ENCODE measurements at regions not wholly inside any gene's neighbourhood (a gene's known extent, or its start where the extent isn't known, plus 50 kb on each side); places are given as distances from the start of the nearest gene placed in this dataset.

- TF ChIP-seq, protein P1, sequence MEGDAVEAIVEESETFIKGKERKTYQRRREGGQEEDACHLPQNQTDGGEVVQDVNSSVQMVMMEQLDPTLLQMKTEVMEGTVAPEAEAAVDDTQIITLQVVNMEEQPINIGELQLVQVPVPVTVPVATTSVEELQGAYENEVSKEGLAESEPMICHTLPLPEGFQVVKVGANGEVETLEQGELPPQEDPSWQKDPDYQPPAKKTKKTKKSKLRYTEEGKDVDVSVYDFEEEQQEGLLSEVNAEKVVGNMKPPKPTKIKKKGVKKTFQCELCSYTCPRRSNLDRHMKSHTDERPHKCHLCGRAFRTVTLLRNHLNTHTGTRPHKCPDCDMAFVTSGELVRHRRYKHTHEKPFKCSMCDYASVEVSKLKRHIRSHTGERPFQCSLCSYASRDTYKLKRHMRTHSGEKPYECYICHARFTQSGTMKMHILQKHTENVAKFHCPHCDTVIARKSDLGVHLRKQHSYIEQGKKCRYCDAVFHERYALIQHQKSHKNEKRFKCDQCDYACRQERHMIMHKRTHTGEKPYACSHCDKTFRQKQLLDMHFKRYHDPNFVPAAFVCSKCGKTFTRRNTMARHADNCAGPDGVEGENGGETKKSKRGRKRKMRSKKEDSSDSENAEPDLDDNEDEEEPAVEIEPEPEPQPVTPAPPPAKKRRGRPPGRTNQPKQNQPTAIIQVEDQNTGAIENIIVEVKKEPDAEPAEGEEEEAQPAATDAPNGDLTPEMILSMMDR (IDR thresholded peaks at IDR 0.05): no peak
- no peak overlapping the region for H3K27ac ChIP-seq
- H3K9me3 ChIP-seq: no peaks in the 10 kb centered on the region
- WGBS: 93% methylated on average over 1 of the region's 1 CpG
- H3K4me3 ChIP-seq: no peak overlapping the region
- no peak for DNase-seq (ENCODE audit: low spot score)
- H3K4me1 ChIP-seq (replicated peaks): no peaks in the 10 kb centered on the region
- no peaks in the 10 kb centered on the region for H3K27me3 ChIP-seq (replicated peaks; ENCODE audit: insufficient read depth)
- intact Hi-C loops (cut with DNase I): no loop called here
- H3K36me3 ChIP-seq: no peaks in the 10 kb centered on the region
Measured at GRCh38 chr9:115543511-115543910, 425.6 kb upstream of the TNC start.

GRCh38 chr9:115548609-115549260 lies 430.8 kb upstream of the TNC start:
- no peaks in the 10 kb centered on the region for H3K4me1 ChIP-seq (replicated peaks)
- TF ChIP-seq, protein P1 (IDR thresholded peaks at IDR 0.05): no peak
- TF ChIP-seq POLR2AphosphoS5 (IDR thresholded peaks at IDR 0.05) (no peak), POLR2A (IDR thresholded peaks at IDR 0.05) (no peak)
- DNase-seq (ENCODE audit: low spot score): no peak
- no peak overlapping the region for H3K4me3 ChIP-seq
- no peaks in the 10 kb centered on the region for H3K9me3 ChIP-seq
- WGBS: 46% methylated on average over 2 of the region's 2 CpGs
- intact Hi-C loops (cut with DNase I): no loop called here
- no peak overlapping the region for H3K27ac ChIP-seq
- H3K36me3 ChIP-seq: no peaks in the 10 kb centered on the region
- no peaks in the 10 kb centered on the region for H3K27me3 ChIP-seq (replicated peaks; ENCODE audit: insufficient read depth)

DNA sequence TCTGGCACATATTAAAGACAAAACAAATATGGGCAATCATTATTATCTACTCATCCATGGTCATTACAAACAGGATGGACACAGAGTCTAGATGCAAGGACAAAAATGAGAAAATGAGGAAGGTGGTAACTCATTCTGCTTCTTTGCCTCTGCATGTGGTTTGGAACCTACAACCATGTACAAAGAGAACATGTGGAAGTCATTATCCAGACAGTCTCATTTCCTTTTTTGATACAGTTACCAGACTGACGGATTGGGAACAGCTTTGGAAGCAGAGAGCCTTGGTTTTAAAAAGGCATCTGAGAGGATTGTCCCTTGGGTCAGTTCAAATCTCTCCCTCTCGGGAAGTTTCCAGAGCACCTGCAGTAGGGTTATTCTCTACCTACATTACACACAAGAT lies 433.4 kb upstream of the TNC start:
- Histone ChIP-seq H3K4me3 (no peak overlapping the region), H3K27me3 (replicated peaks; ENCODE audit: insufficient read depth) (no peaks in the 10 kb centered on the region), H3K4me1 (replicated peaks) (no peaks in the 10 kb centered on the region), H3K27ac (no peak overlapping the region), H3K9me3 (no peaks in the 10 kb centered on the region), H3K36me3 (no peaks in the 10 kb centered on the region)
- 49% methylated on average over 2 of the region's 2 CpGs for WGBS
- no peak for TF ChIP-seq POLR2A (IDR thresholded peaks at IDR 0.05)
- TF ChIP-seq, protein P1 (IDR thresholded peaks at IDR 0.05): no peak
- no peak for TF ChIP-seq POLR2AphosphoS5 (IDR thresholded peaks at IDR 0.05)
- no peak for DNase-seq (ENCODE audit: low spot score)
- intact Hi-C loops (cut with DNase I): no loop called here

DNA sequence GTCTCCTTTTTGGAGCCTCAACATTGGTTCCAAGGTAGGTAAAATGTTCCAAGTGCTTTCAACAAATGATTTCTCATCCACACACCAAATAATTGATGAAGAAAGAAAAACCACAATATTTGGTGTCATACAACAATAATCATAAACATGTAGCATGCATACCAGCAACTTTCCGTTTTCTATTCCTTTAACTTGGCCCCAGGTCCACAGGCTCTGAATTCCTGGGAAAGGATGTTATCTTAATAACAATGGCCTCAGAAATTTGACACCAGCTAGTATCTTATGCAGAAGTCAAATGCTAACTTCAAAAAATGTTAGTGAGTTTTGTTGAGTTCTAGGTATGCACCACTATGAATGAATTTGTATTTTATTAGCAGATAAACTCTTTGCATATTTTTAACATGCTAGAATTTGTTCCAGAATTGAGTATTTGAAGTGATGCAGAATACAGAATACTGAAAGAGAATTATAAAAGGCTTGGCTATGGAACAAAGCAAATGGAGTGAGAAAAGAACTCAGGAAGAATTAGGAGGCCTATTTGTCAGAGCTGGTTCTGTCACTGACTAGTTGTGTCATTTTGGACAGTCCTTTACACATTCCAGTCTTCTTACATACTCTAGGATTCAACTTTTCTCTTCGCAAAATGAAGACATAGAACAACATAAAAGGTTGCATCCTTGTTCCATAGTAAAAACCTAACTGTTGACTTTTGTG lies 435.3 kb upstream of the TNC start:
- TF ChIP-seq POLR2AphosphoS5 (IDR thresholded peaks at IDR 0.05) (no peak), POLR2A (IDR thresholded peaks at IDR 0.05) (no peak)
- TF ChIP-seq, protein P1 (IDR thresholded peaks at IDR 0.05): no peak
- no peaks in the 10 kb centered on the region for H3K4me1 ChIP-seq (replicated peaks)
- no peak for DNase-seq (ENCODE audit: low spot score)
- intact Hi-C loops (cut with DNase I): no loop called here
- H3K4me3 ChIP-seq: no peak overlapping the region
- H3K36me3 ChIP-seq: no peaks in the 10 kb centered on the region
- H3K9me3 ChIP-seq: peaks cover 3% of the 10 kb centered on the region
- no peaks in the 10 kb centered on the region for H3K27me3 ChIP-seq (replicated peaks; ENCODE audit: insufficient read depth)
- WGBS: 71% methylated on average over 2 of the region's 2 CpGs
- no peak overlapping the region for H3K27ac ChIP-seq

DNA sequence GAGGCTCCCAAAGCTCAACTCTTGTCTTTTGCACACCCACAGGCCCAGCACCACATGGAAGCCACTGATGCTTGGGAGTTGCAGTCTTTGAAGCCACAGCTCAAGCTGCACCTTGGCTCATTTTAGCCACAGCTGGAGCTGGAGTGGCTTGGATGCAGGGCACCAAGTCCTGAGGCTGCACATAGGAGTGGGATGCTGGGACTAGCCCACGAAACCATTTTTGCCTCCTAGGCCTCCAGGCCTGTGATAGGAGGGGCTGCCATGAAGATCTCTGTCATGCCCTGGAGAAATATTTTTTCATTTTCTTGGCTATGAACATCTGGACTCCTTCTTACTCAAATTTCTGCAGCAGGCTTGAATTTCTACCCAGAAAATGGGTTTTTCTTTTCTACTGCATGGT lies 438.5 kb upstream of the TNC start:
- TF ChIP-seq POLR2AphosphoS5 (IDR thresholded peaks at IDR 0.05) (no peak), POLR2A (IDR thresholded peaks at IDR 0.05) (no peak)
- TF ChIP-seq, protein P1 (IDR thresholded peaks at IDR 0.05): no peak
- H3K9me3 ChIP-seq: peaks cover 3% of the 10 kb centered on the region
- intact Hi-C loops (cut with DNase I): no loop called here
- no peaks in the 10 kb centered on the region for H3K36me3 ChIP-seq
- 0% methylated on average over 1 of the region's 1 CpG for WGBS
- no peaks in the 10 kb centered on the region for H3K27me3 ChIP-seq (replicated peaks; ENCODE audit: insufficient read depth)
- no peaks in the 10 kb centered on the region for H3K4me1 ChIP-seq (replicated peaks)
- no peak for DNase-seq (ENCODE audit: low spot score)
- no peak overlapping the region for H3K27ac ChIP-seq
- H3K4me3 ChIP-seq: no peak overlapping the region

All from prostate gland (tissue), 2 donors.